ENCODE measurements at regions not wholly inside any gene's neighbourhood (a gene's known extent, or its start where the extent isn't known, plus 50 kb on each side); places are given as distances from the start of the nearest gene placed in this dataset.

- intact Hi-C loops (cut with DNase I) = no loop called here
- Histone ChIP-seq H3K4me1 (no peaks in the 10 kb centered on the region), H3K27ac (no peak overlapping the region), H3K4me3 (no peak overlapping the region), H3K9me3 (no peaks in the 10 kb centered on the region), H3K36me3 (no peaks in the 10 kb centered on the region), H3K27me3 (no peaks in the 10 kb centered on the region)
- TF ChIP-seq CTCF (IDR thresholded peaks at IDR 0.05) (no peak), POLR2AphosphoS5 (IDR thresholded peaks at IDR 0.05; ENCODE audit: insufficient read depth in 1 of 2, low read depth in 1 of 2) (no peak)
- no peak for DNase-seq (ENCODE audit: extremely low spot score in 2 of 2)
These were observed 479.0 kb downstream of the TDRD15 start for GRCh38 chr2:21602789-21603188.

DNA sequence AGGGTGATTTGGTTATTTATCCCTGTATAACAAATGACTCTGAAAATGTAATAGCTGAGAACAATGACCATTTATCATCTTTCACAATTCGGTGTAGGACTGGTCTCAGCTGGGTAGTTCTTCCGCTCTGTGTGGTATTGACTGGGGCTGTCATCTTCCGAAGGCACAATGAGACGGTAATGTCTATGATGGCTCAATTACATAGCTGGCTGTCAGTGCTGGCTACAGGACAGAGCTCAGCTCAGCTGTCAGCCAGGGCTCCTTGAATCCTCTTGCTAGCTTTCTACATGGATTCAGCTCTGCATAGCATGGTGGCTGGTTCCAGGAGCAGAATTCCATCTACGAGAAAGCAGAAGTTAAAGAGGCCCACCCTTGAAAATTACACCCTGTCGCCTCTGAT, 483.8 kb downstream of the TDRD15 start:
- intact Hi-C loops (cut with DNase I) = no loop called here
- no peak for DNase-seq (ENCODE audit: extremely low spot score in 2 of 2)
- Histone ChIP-seq H3K27ac (no peak overlapping the region), H3K4me1 (no peaks in the 10 kb centered on the region), H3K9me3 (no peaks in the 10 kb centered on the region), H3K27me3 (no peaks in the 10 kb centered on the region), H3K4me3 (no peak overlapping the region), H3K36me3 (no peaks in the 10 kb centered on the region)
- TF ChIP-seq CTCF (IDR thresholded peaks at IDR 0.05) = no peak
- TF ChIP-seq POLR2AphosphoS5 (IDR thresholded peaks at IDR 0.05; ENCODE audit: insufficient read depth in 1 of 2, low read depth in 1 of 2) = no peak
- no peak for TF ChIP-seq POLR2A (IDR thresholded peaks at IDR 0.05)

- TF ChIP-seq POLR2A (IDR thresholded peaks at IDR 0.05) (no peak), POLR2AphosphoS5 (IDR thresholded peaks at IDR 0.05; ENCODE audit: insufficient read depth in 1 of 2, low read depth in 1 of 2) (no peak), CTCF (IDR thresholded peaks at IDR 0.05) (no peak)
- Histone ChIP-seq H3K4me1 (no peaks in the 10 kb centered on the region), H3K4me3 (no peak overlapping the region), H3K27me3 (no peaks in the 10 kb centered on the region), H3K36me3 (no peaks in the 10 kb centered on the region), H3K9me3 (no peaks in the 10 kb centered on the region), H3K27ac (no peak overlapping the region)
- intact Hi-C loops (cut with DNase I) = no loop called here
- DNase-seq (ENCODE audit: extremely low spot score in 2 of 2) = no peak
These were observed 486.5 kb downstream of the TDRD15 start for GRCh38 chr2:21610304-21610703.

GRCh38 chr2:21617885-21618434, 494.2 kb downstream of the TDRD15 start:
- Histone ChIP-seq H3K4me3 (no peak overlapping the region), H3K4me1 (no peaks in the 10 kb centered on the region), H3K27me3 (no peaks in the 10 kb centered on the region), H3K9me3 (no peaks in the 10 kb centered on the region), H3K27ac (no peak overlapping the region), H3K36me3 (no peaks in the 10 kb centered on the region)
- intact Hi-C loops (cut with DNase I) = no loop called here
- DNase-seq (ENCODE audit: extremely low spot score in 2 of 2) = no peak
- no peak for TF ChIP-seq POLR2AphosphoS5 (IDR thresholded peaks at IDR 0.05; ENCODE audit: insufficient read depth in 1 of 2, low read depth in 1 of 2)
- no peak for TF ChIP-seq CTCF (IDR thresholded peaks at IDR 0.05)

- no peak overlapping the region for H3K4me3 ChIP-seq
- no peak for TF ChIP-seq CTCF (IDR thresholded peaks at IDR 0.05)
- TF ChIP-seq POLR2A (IDR thresholded peaks at IDR 0.05) = no peak
- TF ChIP-seq POLR2AphosphoS5 (IDR thresholded peaks at IDR 0.05; ENCODE audit: insufficient read depth in 1 of 2, low read depth in 1 of 2) = no peak
- intact Hi-C loops (cut with DNase I) = no loop called here
- H3K4me1 ChIP-seq = no peaks in the 10 kb centered on the region
- no peaks in the 10 kb centered on the region for H3K9me3 ChIP-seq
- DNase-seq (ENCODE audit: extremely low spot score in 2 of 2) = no peak
- H3K36me3 ChIP-seq = no peaks in the 10 kb centered on the region
- H3K27me3 ChIP-seq = no peaks in the 10 kb centered on the region
- H3K27ac ChIP-seq = no peak overlapping the region
These were observed 497.0 kb downstream of the TDRD15 start for GRCh38 chr2:21620771-21621170.

All from vagina (tissue), 2 donors.